GM21360 (cell line): ENCODE measurements at regions not wholly inside any gene's neighbourhood (a gene's known extent, or its start where the extent isn't known, plus 50 kb on each side); places are given as distances from the start of the nearest gene placed in this dataset.

Experiments
- ATAC-seq: cut with Tn5 transposase; IDR thresholded peaks from one replicate; pipeline ENCODE4 v1.9.1; 2021; ENCODE audit warnings: mild to moderate bottlenecking, moderate library complexity; ENCODE audit not compliant: unreplicated experiment

DNA sequence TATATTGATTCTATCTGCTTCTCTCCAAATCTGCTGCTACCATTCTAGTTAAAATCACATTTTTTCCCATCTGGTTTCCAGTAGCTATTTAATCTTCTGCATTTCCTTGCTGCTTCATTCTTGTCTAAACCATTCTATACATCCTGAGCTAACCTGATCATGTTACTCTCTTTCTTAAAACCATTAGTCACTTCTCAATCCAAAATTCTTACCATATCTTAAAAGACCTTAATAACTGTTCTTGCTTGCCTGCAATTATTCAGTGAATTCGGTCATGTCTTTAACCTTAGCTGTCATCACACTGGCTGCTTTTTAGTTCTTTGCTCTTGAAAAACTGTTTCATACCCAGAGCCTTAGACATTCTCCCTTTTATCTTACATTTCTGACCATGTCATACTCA is 56.4 kb upstream of the PZP start:
- no peak for ATAC-seq

DNA sequence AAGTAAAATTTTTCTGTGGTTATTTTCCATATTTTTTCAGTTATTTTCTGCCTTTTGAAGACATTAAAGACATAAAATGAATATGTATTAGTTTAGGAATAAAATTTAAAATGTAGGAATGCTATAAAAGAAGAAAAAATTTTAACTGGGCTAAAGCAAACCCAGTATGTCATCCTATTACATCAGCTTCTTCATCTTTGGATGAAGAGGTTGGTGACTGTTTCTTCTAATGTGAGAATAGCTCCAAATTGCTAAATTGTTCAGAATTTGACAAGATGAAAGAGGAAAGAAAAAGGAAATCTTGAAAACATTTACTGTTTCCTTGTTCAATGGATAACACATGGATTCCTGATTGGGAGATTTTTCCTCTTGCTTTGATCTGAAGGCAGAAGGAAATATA is 52.7 kb upstream of the PZP start:
- no peak for ATAC-seq

DNA sequence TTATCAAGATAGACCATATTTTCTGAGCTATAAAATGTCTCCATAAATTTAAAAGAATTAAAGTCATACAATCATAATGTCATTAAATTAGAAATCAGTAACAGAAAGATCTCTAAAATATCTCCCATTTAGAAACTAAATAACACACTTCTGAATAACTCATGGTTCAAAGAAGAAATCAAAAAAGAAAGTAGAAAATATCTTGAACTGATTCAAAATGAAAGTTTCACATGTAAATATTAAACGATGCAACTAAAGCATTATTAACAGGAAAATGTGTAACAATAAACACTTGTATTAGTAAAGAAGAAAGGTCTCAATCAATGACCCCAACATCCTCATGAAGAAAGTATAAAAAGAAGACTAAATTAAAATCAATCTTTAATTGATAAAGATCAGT is 50.5 kb upstream of the PZP start:
- ATAC-seq: no peak
